Small intestine (tissue), 7 donors: ENCODE measurements at regions not wholly inside any gene's neighbourhood (a gene's known extent, or its start where the extent isn't known, plus 50 kb on each side); places are given as distances from the start of the nearest gene placed in this dataset.
"Not testable (repeated sequence)": the region's sequence is repeated elsewhere in the genome, so short reads cannot be mapped to it uniquely, and the experiment has no call there.

Experiments
- DNase-seq, 2 donors: peaks; one replicate each; pipeline versions ENCODE4 v3.0.0 to v3.0.0-alpha.2; 2013
- FAIRE-seq: peaks from 2 replicates; lab custom pipeline; 2012; peaks lifted over from hg19 to GRCh38; lab: Jason Lieb, UNC
- H3K27ac ChIP-seq, 3 donors: one replicate each; pipeline ENCODE4 v1.5.1; 2013; ENCODE audit warnings: low read length in 2 of 3, mild to moderate bottlenecking in 2 of 3, control low read depth in 1 of 3, inconsistent platforms in 1 of 3, low read depth in 1 of 3, moderate library complexity in 1 of 3
- H3K27me3 ChIP-seq, 3 donors: one replicate each; pipeline ENCODE4 v1.6.1; 2013; ENCODE audit warnings: low read length in 3 of 3, inconsistent platforms in 1 of 3; ENCODE audit not compliant: control insufficient read depth in 3 of 3, insufficient read depth in 3 of 3
- H3K36me3 ChIP-seq, 3 donors: one replicate each; pipeline ENCODE4 v1.6.1; 2013; ENCODE audit warnings: low read length in 3 of 3, inconsistent platforms in 1 of 3, low read depth in 1 of 3, mild to moderate bottlenecking in 1 of 3, moderate library complexity in 1 of 3; ENCODE audit not compliant: control insufficient read depth in 3 of 3, insufficient read depth in 2 of 3
- H3K4me1 ChIP-seq, 3 donors: one replicate each; pipeline ENCODE4 v1.6.1; 2013; ENCODE audit warnings: low read length in 2 of 3, inconsistent platforms in 1 of 3, low read depth in 1 of 3, mild to moderate bottlenecking in 1 of 3, moderate library complexity in 1 of 3; ENCODE audit not compliant: control insufficient read depth in 3 of 3, insufficient read depth in 2 of 3
- H3K4me3 ChIP-seq, 3 donors: one replicate each; pipeline ENCODE4 v1.5.1; 2013; ENCODE audit warnings: low read length in 3 of 3, control low read depth in 1 of 3, inconsistent platforms in 1 of 3, low read depth in 1 of 3, mild to moderate bottlenecking in 1 of 3, moderate library complexity in 1 of 3
- H3K9me3 ChIP-seq, 2 donors: one replicate each; pipeline ENCODE4 v1.6.1; 2013; ENCODE audit warnings: low read depth in 1 of 2, low read length in 1 of 2; ENCODE audit not compliant: control insufficient read depth in 2 of 2, insufficient read depth in 1 of 2
- WGBS, 3 donors: extraction: QIAGEN DNeasy Blood & Tissue Kit; methylation state at CpG; one replicate each; pipeline ENCODE4 v1.1.7; 2013; 5-methylcytosine and 5-hydroxymethylcytosine counted together
- donor health status: healthy with polysubstance abuse.
- donor health status: control.
- donor health status: control.
- donor health status: Bipolar disorder and iron deficiency.
- donor health status: healthy.

- WGBS, 3 donors, result 79 to 94% (median 91%) methylated on average over 5 of the region's 5 CpGs
- Histone ChIP-seq H3K27me3 (no peaks in the 10 kb centered on the region), H3K4me1 (no peaks in the 10 kb centered on the region), H3K4me3 (no peak overlapping the region), H3K9me3 (no peaks in the 10 kb centered on the region), H3K27ac (no peak overlapping the region), H3K36me3 (no peaks in the 10 kb centered on the region)
- FAIRE-seq (no peak), DNase-seq (no peak)
Measured at GRCh38 chr20:39717936-39718335, 755.8 kb downstream of the DHX35 start.

- 39 to 57% (median 56%) methylated on average over 1 of the region's 1 CpG for WGBS, 3 donors
- no peak for FAIRE-seq
Measured at GRCh38 chr20:39716796-39717341, 754.7 kb downstream of the DHX35 start.

DNA sequence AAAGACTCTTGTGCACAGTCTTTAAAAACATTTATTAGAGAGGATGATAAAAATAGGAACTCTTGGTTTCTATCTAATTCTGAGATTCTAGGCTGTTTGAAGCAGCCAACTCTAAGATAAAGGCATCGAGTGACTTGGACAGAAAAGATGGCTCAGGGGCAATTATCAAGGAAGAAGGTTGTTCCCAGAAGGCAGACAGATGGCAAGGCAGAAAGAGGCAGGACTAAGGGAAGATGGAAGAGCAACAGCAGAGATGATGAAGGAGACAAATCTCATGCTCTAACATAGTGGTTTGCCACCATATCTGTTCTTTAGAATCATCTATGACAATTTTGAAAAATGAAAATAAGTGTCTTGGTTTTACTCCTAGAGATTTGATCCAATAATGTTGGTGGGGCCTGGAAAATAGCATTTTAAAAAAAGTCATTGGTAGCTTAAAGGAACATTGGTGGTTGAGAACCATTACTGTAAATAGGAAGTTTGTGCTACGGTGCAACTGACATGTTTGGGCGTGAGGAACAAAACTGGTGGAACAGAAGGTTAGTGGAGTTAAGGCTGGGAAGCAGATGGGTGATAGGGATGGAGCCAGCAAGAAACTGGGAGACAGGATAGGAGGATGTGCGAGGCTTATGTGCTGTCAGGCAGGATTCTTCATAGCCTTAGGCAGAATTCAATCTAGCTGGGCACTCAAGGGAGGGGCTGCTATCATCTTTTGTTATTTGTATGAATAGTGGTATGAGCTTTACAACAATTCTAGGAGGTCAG, 751.1 kb downstream of the DHX35 start:
- H3K27ac ChIP-seq, result no peak overlapping the region
- 87 to 89% (median 88%) methylated on average over 4 of the region's 4 CpGs for WGBS, 3 donors
- FAIRE-seq (no peak), DNase-seq (no peak)
- no peak overlapping the region for H3K4me3 ChIP-seq
- no peaks in the 10 kb centered on the region for H3K36me3 ChIP-seq
- no peaks in the 10 kb centered on the region for H3K9me3 ChIP-seq
- H3K4me1 ChIP-seq, result no peaks in the 10 kb centered on the region
- no peaks in the 10 kb centered on the region for H3K27me3 ChIP-seq

More at GRCh38 chr20:39716796-39717341, 754.7 kb downstream of the DHX35 start:
- H3K4me1 ChIP-seq, result no peaks in the 10 kb centered on the region
- no peaks in the 10 kb centered on the region for H3K36me3 ChIP-seq
- no peak overlapping the region for H3K27ac ChIP-seq
- no peak for DNase-seq
- H3K27me3 ChIP-seq, result no peaks in the 10 kb centered on the region
- no peak overlapping the region for H3K4me3 ChIP-seq
- no peaks in the 10 kb centered on the region for H3K9me3 ChIP-seq

- H3K9me3 ChIP-seq, result no peaks in the 10 kb centered on the region
- H3K27ac ChIP-seq, result no peak overlapping the region
- H3K36me3 ChIP-seq, result no peaks in the 10 kb centered on the region
- no peak for DNase-seq
- WGBS, 3 donors, result 61 to 80% (median 80%) methylated on average over 3 of the region's 3 CpGs
- H3K4me3 ChIP-seq, result no peak overlapping the region
- FAIRE-seq, result no peak
- H3K27me3 ChIP-seq, result no peaks in the 10 kb centered on the region
- peaks cover 0 to 4% (median 0%) of the 10 kb centered on the region in 3 donors for H3K4me1 ChIP-seq
Measured at GRCh38 chr20:39706184-39706663, 744.1 kb downstream of the DHX35 start.

- DNase-seq (no peak), FAIRE-seq (no peak)
- Histone ChIP-seq H3K4me1 (peaks cover 0 to 4% (median 0%) of the 10 kb centered on the region in 3 donors), H3K27me3 (no peaks in the 10 kb centered on the region), H3K9me3 (no peaks in the 10 kb centered on the region), H3K36me3 (no peaks in the 10 kb centered on the region), H3K4me3 (no peak overlapping the region), H3K27ac (no peak overlapping the region)
- 65 to 82% (median 74%) methylated on average over 3 of the region's 3 CpGs for WGBS, 3 donors
Measured at GRCh38 chr20:39705032-39705431, 742.9 kb downstream of the DHX35 start.

DNA sequence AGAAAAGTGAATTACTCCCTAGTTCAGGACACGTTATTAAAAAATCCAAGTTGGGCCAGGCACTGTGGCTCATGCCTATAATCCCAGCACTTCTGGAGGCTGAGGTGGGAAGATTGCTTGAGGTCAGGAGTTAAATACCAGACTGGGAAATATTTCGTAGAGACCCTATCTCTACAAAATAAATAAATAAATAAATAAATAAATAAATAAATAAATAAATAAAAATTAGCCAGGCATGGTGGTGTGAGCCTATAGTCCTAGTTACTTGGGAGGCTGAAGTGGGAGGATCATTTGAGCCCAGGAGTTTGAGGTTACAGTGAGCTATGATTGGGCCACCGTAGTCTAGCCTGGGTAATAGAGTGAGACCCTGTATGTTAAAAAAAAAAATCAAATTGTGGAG, 741.2 kb downstream of the DHX35 start:
- not testable (repeated sequence) for H3K27ac ChIP-seq, H3K4me1 ChIP-seq, DNase-seq, FAIRE-seq, H3K4me3 ChIP-seq, H3K9me3 ChIP-seq, H3K27me3 ChIP-seq, H3K36me3 ChIP-seq
- WGBS, 3 donors, result 88 to 90% (median 89%) methylated on average over 3 of the region's 3 CpGs

DNA sequence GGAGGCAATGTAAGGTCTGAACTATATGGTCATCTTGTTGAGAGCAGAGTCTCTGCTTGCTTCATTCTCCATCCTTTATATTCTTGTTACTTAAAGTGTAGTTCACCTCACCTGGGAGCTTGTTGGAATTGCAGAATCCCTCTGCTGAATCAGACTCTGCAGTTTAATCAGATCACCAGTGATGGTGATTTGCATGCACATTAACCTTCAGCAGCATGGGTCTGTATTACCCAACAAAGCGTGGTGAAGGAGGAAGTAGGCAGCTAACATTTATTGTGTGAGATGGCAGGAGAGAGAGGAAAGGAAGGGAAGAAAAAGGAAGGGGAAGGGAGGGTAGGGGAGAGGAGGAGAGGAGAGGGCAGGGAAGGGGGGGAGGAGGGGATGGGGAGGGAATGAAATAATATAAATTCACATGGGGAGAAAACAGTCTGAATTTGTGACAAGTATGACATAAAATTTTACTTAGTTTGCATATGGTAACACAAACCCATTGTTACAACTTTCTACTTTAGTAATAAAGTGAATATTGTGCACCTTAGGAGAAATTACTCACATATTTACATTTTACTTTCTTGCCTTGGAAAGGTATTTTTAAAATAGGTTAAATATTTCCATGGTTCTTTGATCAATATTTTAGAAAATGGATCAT, 740.7 kb downstream of the DHX35 start:
- Histone ChIP-seq H3K27ac (no peak overlapping the region), H3K27me3 (no peaks in the 10 kb centered on the region), H3K4me1 (peaks cover 0 to 4% (median 0%) of the 10 kb centered on the region in 3 donors), H3K9me3 (no peaks in the 10 kb centered on the region), H3K4me3 (no peak overlapping the region), H3K36me3 (no peaks in the 10 kb centered on the region)
- DNase-seq, result peak in 1 of 2 donors; percentile 3
- 25 to 48% (median 36%) methylated on average over 1 of the region's 1 CpG for WGBS, 3 donors
- no peak for FAIRE-seq

DNA sequence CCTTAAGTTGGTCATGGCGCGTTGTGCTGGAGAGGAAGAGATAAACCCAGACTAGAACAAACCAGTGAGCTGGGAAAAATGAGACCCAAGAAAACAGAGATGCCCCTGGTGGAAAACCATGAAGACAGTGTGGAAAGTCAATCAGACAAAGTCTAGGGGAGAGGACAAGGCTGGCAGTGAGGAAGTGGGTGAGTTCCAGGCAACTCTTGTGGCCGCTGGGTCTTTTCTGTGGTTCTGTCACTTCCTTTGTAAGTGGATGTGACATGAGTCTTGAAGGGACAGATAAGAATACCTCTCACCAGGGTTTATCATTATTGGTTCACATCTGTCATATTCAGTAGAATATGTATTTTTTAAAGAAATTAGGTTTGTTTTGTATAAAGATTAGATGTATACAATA, 738.4 kb downstream of the DHX35 start:
- H3K9me3 ChIP-seq, result no peaks in the 10 kb centered on the region
- H3K36me3 ChIP-seq, result no peaks in the 10 kb centered on the region
- no peaks in the 10 kb centered on the region for H3K27me3 ChIP-seq
- H3K27ac ChIP-seq, result no peak overlapping the region
- FAIRE-seq (no peak), DNase-seq (no peak)
- H3K4me3 ChIP-seq, result no peak overlapping the region
- 86 to 90% (median 86%) methylated on average over 3 of the region's 3 CpGs for WGBS, 3 donors
- H3K4me1 ChIP-seq, result no peaks in the 10 kb centered on the region
